HepG2 (cell line): ENCODE measurements at regions not wholly inside any gene's neighbourhood (a gene's known extent, or its start where the extent isn't known, plus 50 kb on each side); places are given as distances from the start of the nearest gene placed in this dataset.

Experiments
- ASH2L ChIP-seq: fragments of 300-600, 200-600 bp; sonication (generic); IDR thresholded peaks from 2 replicates; pipeline ENCODE4 v1.7.0; 2017; ENCODE audit warnings: low read depth, mild to moderate bottlenecking, moderate library complexity, mixed read lengths, low read length; ENCODE audit not compliant: insufficient read length
- BORCS8-MEF2B ChIP-seq: sonication (generic); formaldehyde crosslinking; IDR thresholded peaks from 2 replicates; pipeline ENCODE4 v1.8.0; 2022; ENCODE audit warnings: mild to moderate bottlenecking, missing genetic modification reagents
- DMAP1 ChIP-seq: IDR thresholded peaks from 2 replicates; pipeline ENCODE4 v1.6.1; 2016
- ERF ChIP-seq: IDR thresholded peaks from 2 replicates; pipeline ENCODE4 v1.6.1; 2018; ENCODE audit warnings: missing biosample characterization, missing genetic modification reagents
- GATAD1 ChIP-seq: IDR thresholded peaks from 2 replicates; pipeline ENCODE4 v1.6.1; 2016; ENCODE audit warnings: missing genetic modification reagents, missing compliant biosample characterization
- KAT7 ChIP-seq: IDR thresholded peaks from 2 replicates; pipeline ENCODE4 v1.6.1; 2018; ENCODE audit warnings: borderline replicate concordance, missing compliant biosample characterization
- KAT8 ChIP-seq: IDR thresholded peaks from 2 replicates; pipeline ENCODE4 v1.6.1; 2016; ENCODE audit warnings: missing genetic modification reagents, missing compliant biosample characterization
- MED1 ChIP-seq: sonication (generic); formaldehyde crosslinking; IDR thresholded peaks from 2 replicates; pipeline ENCODE4 v1.4.0; 2020; ENCODE audit warnings: missing genetic modification reagents
- MEIS2 ChIP-seq: sonication (generic); formaldehyde crosslinking; IDR thresholded peaks from 2 replicates; pipeline ENCODE4 v1.9.0; 2021; ENCODE audit warnings: mild to moderate bottlenecking, missing genetic modification reagents
- MXD4 ChIP-seq: IDR thresholded peaks from 2 replicates; pipeline ENCODE4 v1.6.1; 2016; ENCODE audit warnings: mild to moderate bottlenecking, missing biosample characterization, missing genetic modification reagents
- NAIF1 ChIP-seq: sonication (generic); formaldehyde crosslinking; IDR thresholded peaks from 2 replicates; pipeline ENCODE4 v1.5.0; 2020; ENCODE audit warnings: mild to moderate bottlenecking, missing genetic modification reagents, borderline replicate concordance
- POLR2AphosphoS5 ChIP-seq: IDR thresholded peaks from 2 replicates; pipeline ENCODE4 v1.6.1; 2012; ENCODE audit warnings: low read depth, low read length
- PTBP1 ChIP-seq: fragments of 200-400 bp; formaldehyde crosslinking; IDR thresholded peaks from 2 replicates; pipeline ENCODE4 v1.6.1; 2018; ENCODE audit warnings: low read length, low read depth; ENCODE audit not compliant: poor library complexity, severe bottlenecking
- REPIN1 ChIP-seq: sonication (generic); formaldehyde crosslinking; IDR thresholded peaks from 2 replicates; pipeline ENCODE4 v1.8.0; 2022; ENCODE audit warnings: missing genetic modification reagents, low read depth, mild to moderate bottlenecking, borderline replicate concordance
- RXRB ChIP-seq: IDR thresholded peaks from 2 replicates; pipeline ENCODE4 v1.6.1; 2016; ENCODE audit warnings: borderline replicate concordance, missing genetic modification reagents, missing compliant biosample characterization
- SYNCRIP ChIP-seq: fragments of 200-400 bp; formaldehyde crosslinking; IDR thresholded peaks from 2 replicates; pipeline ENCODE4 v1.6.1; 2018; ENCODE audit warnings: mild to moderate bottlenecking, low read depth, low read length; ENCODE audit not compliant: insufficient read depth
- ZKSCAN1 ChIP-seq: fragments of 150-350 bp; IDR thresholded peaks from 2 replicates; pipeline ENCODE4 v1.6.1; 2014; ENCODE audit warnings: low read length
- ZNF124 ChIP-seq: sonication (generic); formaldehyde crosslinking; IDR thresholded peaks from 2 replicates; pipeline ENCODE4 v1.4.0; 2020; ENCODE audit warnings: missing genetic modification reagents
- ZNF253 ChIP-seq: sonication (generic); formaldehyde crosslinking; IDR thresholded peaks from 2 replicates; pipeline ENCODE4 v1.8.0; 2022; ENCODE audit warnings: mild to moderate bottlenecking, missing genetic modification reagents, borderline replicate concordance
- ZNF329 ChIP-seq: sonication (generic); formaldehyde crosslinking; IDR thresholded peaks from 2 replicates; pipeline ENCODE4 v1.9.0; 2021; ENCODE audit warnings: low read depth, mild to moderate bottlenecking, missing genetic modification reagents
- ZNF33B ChIP-seq: sonication (generic); formaldehyde crosslinking; IDR thresholded peaks from 2 replicates; pipeline ENCODE4 v1.5.1; 2020; ENCODE audit warnings: mild to moderate bottlenecking, missing genetic modification reagents
- ZNF501 ChIP-seq: sonication (generic); formaldehyde crosslinking; IDR thresholded peaks from 2 replicates; pipeline ENCODE4 v1.5.1; 2020; ENCODE audit warnings: mild to moderate bottlenecking, moderate library complexity, missing genetic modification reagents
- ZNF772 ChIP-seq: sonication (generic); formaldehyde crosslinking; IDR thresholded peaks from 2 replicates; pipeline ENCODE4 v1.5.0; 2020; ENCODE audit warnings: mild to moderate bottlenecking, missing genetic modification reagents
- TF ChIP-seq, protein P1 (sequence below): IDR thresholded peaks from 2 replicates; pipeline ENCODE4 v1.6.1; 2016; ENCODE audit warnings: missing genetic modification reagents, missing compliant biosample characterization
- TF ChIP-seq, protein P2 (sequence below): sonication (generic); formaldehyde crosslinking; IDR thresholded peaks from 2 replicates; pipeline ENCODE4 v1.4.0; 2020; ENCODE audit warnings: missing genetic modification reagents, borderline replicate concordance
- TF ChIP-seq, protein P3 (sequence below): sonication (generic); formaldehyde crosslinking; IDR thresholded peaks from 2 replicates; pipeline ENCODE4 v1.4.0; 2020; ENCODE audit warnings: missing genetic modification reagents

DNA sequence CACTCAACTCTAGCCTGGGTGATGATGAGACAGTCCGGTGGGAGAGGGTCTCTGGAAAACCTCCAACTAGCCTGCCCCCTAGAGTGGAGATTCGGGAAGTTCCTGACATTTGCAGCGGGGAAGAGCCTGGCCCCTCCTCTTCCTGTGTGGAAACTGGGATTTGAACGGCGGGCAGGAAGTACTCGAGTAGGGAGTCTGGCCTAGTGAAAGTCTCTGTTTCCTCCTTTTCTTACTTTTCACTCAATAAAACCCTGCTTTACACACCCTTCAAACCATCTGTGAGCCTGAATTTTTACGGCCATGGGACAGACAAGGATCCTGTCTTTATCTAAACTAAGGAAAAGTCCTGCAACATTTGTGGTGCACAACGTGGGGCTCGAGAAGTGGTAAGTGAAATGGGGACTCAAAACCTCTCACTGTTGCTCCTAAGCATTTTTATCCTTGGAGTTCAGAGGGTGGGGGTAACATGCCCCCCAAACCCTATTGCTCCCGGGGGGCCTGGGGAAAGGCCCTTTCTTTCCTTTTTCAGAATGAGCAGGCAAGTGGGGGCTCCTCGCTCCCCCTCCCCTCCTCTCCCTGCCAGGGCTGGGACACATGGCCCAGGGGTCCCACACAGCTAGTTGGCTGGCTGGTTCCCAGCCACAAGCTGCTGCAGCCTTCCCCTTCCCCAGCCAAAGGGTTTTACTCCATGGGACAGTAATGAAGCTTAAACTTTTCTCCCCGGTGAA lies 224.7 kb upstream of the GBE1 start (continued):
- TF ChIP-seq, protein P1, sequence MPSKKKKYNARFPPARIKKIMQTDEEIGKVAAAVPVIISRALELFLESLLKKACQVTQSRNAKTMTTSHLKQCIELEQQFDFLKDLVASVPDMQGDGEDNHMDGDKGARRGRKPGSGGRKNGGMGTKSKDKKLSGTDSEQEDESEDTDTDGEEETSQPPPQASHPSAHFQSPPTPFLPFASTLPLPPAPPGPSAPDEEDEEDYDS (CRISPR knock-in tag): peak; percentile 57
- TF ChIP-seq BORCS8-MEF2B (CRISPR knock-in tag) (peak; percentile 49; the same call in 1 of the 2 replicates), ASH2L (peak; percentile 54), MED1 (CRISPR knock-in tag) (peak; percentile 12; the same call in 1 of the 2 replicates), MXD4 (CRISPR knock-in tag) (peak; percentile 77), ZNF33B (CRISPR knock-in tag) (no peak), ZNF124 (CRISPR knock-in tag) (0 out of 2 replicates have a peak, but pooled peaks have one; percentile 43), GATAD1 (CRISPR knock-in tag) (peak; percentile 62), ZNF329 (CRISPR knock-in tag) (0 out of 2 replicates have a peak, but pooled peaks have one; percentile 42), ZNF501 (CRISPR knock-in tag) (peak; percentile 42; the same call in 1 of the 2 replicates), SYNCRIP (no peak), ZNF772 (0 out of 2 replicates have a peak, but pooled peaks have one; percentile 19), REPIN1 (CRISPR knock-in tag) (0 out of 2 replicates have a peak, but pooled peaks have one; percentile 32), KAT7 (CRISPR knock-in tag) (peak; percentile 64; the same call in 1 of the 2 replicates), NAIF1 (no peak), RXRB (CRISPR knock-in tag) (peak; percentile 43; the same call in 1 of the 2 replicates), DMAP1 (CRISPR knock-in tag) (peak; percentile 66; the same call in 1 of the 2 replicates), ZNF253 (CRISPR knock-in tag) (no peak), ZKSCAN1 (no peak), MEIS2 (CRISPR knock-in tag) (no peak), KAT8 (CRISPR knock-in tag) (peak; percentile 75), ERF (CRISPR knock-in tag) (peak; percentile 53; the same call in 1 of the 2 replicates), POLR2AphosphoS5 (peak; percentile 77), PTBP1 (no peak)
- TF ChIP-seq, protein P2, sequence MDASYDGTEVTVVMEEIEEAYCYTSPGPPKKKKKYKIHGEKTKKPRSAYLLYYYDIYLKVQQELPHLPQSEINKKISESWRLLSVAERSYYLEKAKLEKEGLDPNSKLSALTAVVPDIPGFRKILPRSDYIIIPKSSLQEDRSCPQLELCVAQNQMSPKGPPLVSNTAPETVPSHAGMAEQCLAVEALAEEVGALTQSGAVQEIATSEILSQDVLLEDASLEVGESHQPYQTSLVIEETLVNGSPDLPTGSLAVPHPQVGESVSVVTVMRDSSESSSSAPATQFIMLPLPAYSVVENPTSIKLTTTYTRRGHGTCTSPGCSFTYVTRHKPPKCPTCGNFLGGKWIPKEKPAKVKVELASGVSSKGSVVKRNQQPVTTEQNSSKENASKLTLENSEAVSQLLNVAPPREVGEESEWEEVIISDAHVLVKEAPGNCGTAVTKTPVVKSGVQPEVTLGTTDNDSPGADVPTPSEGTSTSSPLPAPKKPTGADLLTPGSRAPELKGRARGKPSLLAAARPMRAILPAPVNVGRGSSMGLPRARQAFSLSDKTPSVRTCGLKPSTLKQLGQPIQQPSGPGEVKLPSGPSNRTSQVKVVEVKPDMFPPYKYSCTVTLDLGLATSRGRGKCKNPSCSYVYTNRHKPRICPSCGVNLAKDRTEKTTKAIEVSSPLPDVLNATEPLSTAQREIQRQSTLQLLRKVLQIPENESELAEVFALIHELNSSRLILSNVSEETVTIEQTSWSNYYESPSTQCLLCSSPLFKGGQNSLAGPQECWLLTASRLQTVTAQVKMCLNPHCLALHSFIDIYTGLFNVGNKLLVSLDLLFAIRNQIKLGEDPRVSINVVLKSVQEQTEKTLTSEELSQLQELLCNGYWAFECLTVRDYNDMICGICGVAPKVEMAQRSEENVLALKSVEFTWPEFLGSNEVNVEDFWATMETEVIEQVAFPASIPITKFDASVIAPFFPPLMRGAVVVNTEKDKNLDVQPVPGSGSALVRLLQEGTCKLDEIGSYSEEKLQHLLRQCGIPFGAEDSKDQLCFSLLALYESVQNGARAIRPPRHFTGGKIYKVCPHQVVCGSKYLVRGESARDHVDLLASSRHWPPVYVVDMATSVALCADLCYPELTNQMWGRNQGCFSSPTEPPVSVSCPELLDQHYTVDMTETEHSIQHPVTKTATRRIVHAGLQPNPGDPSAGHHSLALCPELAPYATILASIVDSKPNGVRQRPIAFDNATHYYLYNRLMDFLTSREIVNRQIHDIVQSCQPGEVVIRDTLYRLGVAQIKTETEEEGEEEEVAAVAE (CRISPR knock-in tag): peak; percentile 49; the same call in 1 of the 2 replicates
- TF ChIP-seq, protein P3, sequence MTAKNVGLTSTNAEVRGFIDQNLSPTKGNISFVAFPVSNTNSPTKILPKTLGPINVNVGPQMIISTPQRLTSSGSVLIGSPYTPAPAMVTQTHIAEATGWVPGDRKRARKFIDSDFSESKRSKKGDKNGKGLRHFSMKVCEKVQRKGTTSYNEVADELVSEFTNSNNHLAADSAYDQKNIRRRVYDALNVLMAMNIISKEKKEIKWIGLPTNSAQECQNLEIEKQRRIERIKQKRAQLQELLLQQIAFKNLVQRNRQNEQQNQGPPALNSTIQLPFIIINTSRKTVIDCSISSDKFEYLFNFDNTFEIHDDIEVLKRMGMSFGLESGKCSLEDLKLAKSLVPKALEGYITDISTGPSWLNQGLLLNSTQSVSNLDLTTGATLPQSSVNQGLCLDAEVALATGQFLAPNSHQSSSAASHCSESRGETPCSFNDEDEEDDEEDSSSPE (CRISPR knock-in tag): no peak
